Mesenchymal stem cell (in vitro differentiated cells and primary cell): ENCODE measurements at regions not wholly inside any gene's neighbourhood (a gene's known extent, or its start where the extent isn't known, plus 50 kb on each side); places are given as distances from the start of the nearest gene placed in this dataset.

Source experiments
- DNase-seq: peaks from one replicate; pipeline ENCODE4 v3.0.0-alpha.2; 2013
- H2AFZ ChIP-seq: one replicate; pipeline ENCODE4 v1.6.1; 2013; ENCODE audit warnings: low read depth, mild to moderate bottlenecking, control low read depth, inconsistent platforms, low read length, moderate library complexity
- H2AK5ac ChIP-seq: 2 replicates; pipeline ENCODE4 v1.6.1; 2013; ENCODE audit warnings: low read length, moderate library complexity, mild to moderate bottlenecking, inconsistent platforms; ENCODE audit not compliant: severe bottlenecking
- H2BK120ac ChIP-seq: one replicate; pipeline ENCODE4 v1.6.1; 2013; ENCODE audit warnings: low read depth, mild to moderate bottlenecking, inconsistent platforms, low read length, moderate library complexity
- H2BK12ac ChIP-seq, 2 experiments: one replicate each; pipeline ENCODE4 v1.6.1; 2013; ENCODE audit warnings: inconsistent platforms in 2 of 2, low read length in 2 of 2, mild to moderate bottlenecking in 2 of 2, moderate library complexity in 2 of 2, control low read depth in 1 of 2
- H2BK15ac ChIP-seq: one replicate; pipeline ENCODE4 v1.6.1; 2013; ENCODE audit warnings: mild to moderate bottlenecking, low read depth, inconsistent platforms; ENCODE audit not compliant: poor library complexity, severe bottlenecking
- H2BK5ac ChIP-seq: 2 replicates; pipeline ENCODE4 v1.6.1; 2013; ENCODE audit warnings: low read depth, mild to moderate bottlenecking, low read length, control low read depth, inconsistent platforms; ENCODE audit not compliant: poor library complexity, severe bottlenecking
- H3K14ac ChIP-seq, 2 experiments: one replicate each; pipeline ENCODE4 v1.6.1; 2013; ENCODE audit warnings: inconsistent platforms in 2 of 2, low read length in 2 of 2, control low read depth in 1 of 2, mild to moderate bottlenecking in 1 of 2, moderate library complexity in 1 of 2
- H3K18ac ChIP-seq, 2 experiments: one replicate each; pipeline ENCODE4 v1.6.1; 2013; ENCODE audit warnings: inconsistent platforms in 2 of 2, low read length in 2 of 2, control low read depth in 1 of 2, low read depth in 1 of 2, mild to moderate bottlenecking in 1 of 2
- H3K23ac ChIP-seq, 2 experiments: one replicate each; pipeline ENCODE4 v1.6.1; 2013; ENCODE audit warnings: inconsistent platforms in 2 of 2, low read length in 2 of 2, mild to moderate bottlenecking in 2 of 2, moderate library complexity in 2 of 2, control low read depth in 1 of 2
- H3K27ac ChIP-seq: 2 replicates; pipeline ENCODE4 v1.5.1; 2013; ENCODE audit warnings: mild to moderate bottlenecking, moderate library complexity, low read length, control low read depth, inconsistent platforms; ENCODE audit not compliant: poor library complexity, severe bottlenecking
- H3K27me3 ChIP-seq, 2 experiments: 2 replicates each; pipeline versions ENCODE4 v1.6.1 to v1.7.0; 2013; ENCODE audit warnings: low read length in 2 of 2, mild to moderate bottlenecking in 2 of 2, moderate library complexity in 2 of 2, control low read depth in 1 of 2, inconsistent platforms in 1 of 2; ENCODE audit not compliant: control insufficient read depth in 1 of 2, insufficient read depth in 1 of 2
- H3K36me3 ChIP-seq, 2 experiments: 2 replicates each; pipeline versions ENCODE4 v1.6.1 to v1.7.0; 2013; ENCODE audit warnings: low read length in 2 of 2, control low read depth in 1 of 2, inconsistent platforms in 1 of 2, low read depth in 1 of 2, mild to moderate bottlenecking in 1 of 2; ENCODE audit not compliant: insufficient read depth in 2 of 2, control insufficient read depth in 1 of 2
- H3K4ac ChIP-seq, 2 experiments: one replicate each; pipeline ENCODE4 v1.6.1; 2013; ENCODE audit warnings: inconsistent platforms in 2 of 2, low read length in 2 of 2, mild to moderate bottlenecking in 2 of 2, moderate library complexity in 2 of 2, control low read depth in 1 of 2, low read depth in 1 of 2
- H3K4me1 ChIP-seq: 2 replicates; pipeline ENCODE4 v1.6.1; 2013; ENCODE audit warnings: low read depth, low read length, control low read depth; ENCODE audit not compliant: control insufficient read depth, insufficient read depth
- H3K4me2 ChIP-seq: 2 replicates; pipeline ENCODE4 v1.6.1; 2013; ENCODE audit warnings: low read length, mild to moderate bottlenecking, inconsistent platforms; ENCODE audit not compliant: poor library complexity, severe bottlenecking
- H3K4me3 ChIP-seq, 2 experiments: 2 replicates each; pipeline versions ENCODE4 v1.5.1 to v1.7.0; 2013; ENCODE audit warnings: low read length in 2 of 2, mild to moderate bottlenecking in 2 of 2, control low read depth in 1 of 2, low read depth in 1 of 2; ENCODE audit not compliant: insufficient read depth in 1 of 2
- H3K79me1 ChIP-seq: replicated peaks from 2 replicates; pipeline ENCODE4 v1.6.1; 2013; ENCODE audit warnings: mild to moderate bottlenecking, control low read depth, low read length, inconsistent platforms; ENCODE audit not compliant: poor library complexity, severe bottlenecking
- H3K9ac ChIP-seq: 2 replicates; pipeline ENCODE4 v1.7.0; 2013; ENCODE audit warnings: mild to moderate bottlenecking, low read length, moderate library complexity
- H3K9me3 ChIP-seq: 2 replicates; pipeline ENCODE4 v1.7.0; 2013; ENCODE audit warnings: mild to moderate bottlenecking, low read length; ENCODE audit not compliant: control insufficient read depth
- H4K8ac ChIP-seq: one replicate; pipeline ENCODE4 v1.6.1; 2013; ENCODE audit warnings: inconsistent platforms, mild to moderate bottlenecking, low read length, moderate library complexity
- H4K91ac ChIP-seq: one replicate; pipeline ENCODE4 v1.6.1; 2013; ENCODE audit warnings: mild to moderate bottlenecking, low read length, inconsistent platforms
- WGBS: methylation state at CpG from one replicate; pipeline ENCODE4 v1.1.7; 2013; ENCODE audit warnings: mixed read lengths; 5-methylcytosine and 5-hydroxymethylcytosine counted together

DNA sequence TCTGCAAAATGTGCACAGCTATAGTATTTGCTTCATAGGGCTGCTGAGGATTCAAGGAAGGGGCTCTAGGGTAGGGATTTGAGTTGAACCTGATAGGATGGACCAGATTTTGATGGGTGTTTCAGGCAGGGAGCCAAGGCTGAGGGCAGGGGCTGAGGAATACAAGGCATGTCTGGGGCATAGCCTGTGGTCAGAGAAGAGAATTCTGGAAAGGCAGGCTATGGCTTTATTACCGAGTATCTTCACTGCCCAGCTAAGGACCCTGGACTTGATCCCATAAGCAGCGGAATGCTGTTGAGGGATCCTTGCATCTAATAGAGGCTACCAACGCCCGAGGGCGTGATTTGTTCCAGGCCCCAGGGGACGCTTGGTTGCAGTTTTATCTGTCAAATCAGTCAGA lies 193.0 kb upstream of the TLE3 start:
- Histone ChIP-seq H3K4ac (no peak overlapping the region), H3K4me3 (no peak overlapping the region), H2BK15ac (no peak overlapping the region), H3K14ac (no peak overlapping the region), H3K27ac (no peak overlapping the region), H3K4me2 (no peak overlapping the region), H3K9me3 (no peaks in the 10 kb centered on the region), H4K91ac (no peak overlapping the region), H2AK5ac (no peak overlapping the region), H3K79me1 (no peaks in the 10 kb centered on the region), H2BK5ac (no peak overlapping the region), H2BK120ac (no peak overlapping the region), H3K18ac (no peak overlapping the region), H3K27me3 (peaks cover 11 to 31% of the 10 kb centered on the region in 2 experiments), H2AFZ (no peak overlapping the region), H3K4me1 (no peaks in the 10 kb centered on the region), H3K36me3 (no peaks in the 10 kb centered on the region), H3K9ac (no peak overlapping the region), H2BK12ac (no peak overlapping the region), H4K8ac (no peak overlapping the region), H3K23ac (no peak overlapping the region)
- WGBS = 92% methylated on average over 6 of the region's 6 CpGs
- no peak for DNase-seq

GRCh38 chr15:70289191-70289955 lies 191.7 kb upstream of the TLE3 start:
- no peak overlapping the region for H2AK5ac ChIP-seq
- H3K4me2 ChIP-seq = no peak overlapping the region
- H3K79me1 ChIP-seq = no peaks in the 10 kb centered on the region
- no peak overlapping the region for H3K14ac ChIP-seq
- H2AFZ ChIP-seq = no peak overlapping the region
- WGBS = 34% methylated on average over 7 of the region's 8 CpGs
- H3K9ac ChIP-seq = no peak overlapping the region
- peaks cover 2% of the 10 kb centered on the region for H3K4me1 ChIP-seq
- H2BK15ac ChIP-seq = no peak overlapping the region
- H4K8ac ChIP-seq = no peak overlapping the region
- H2BK5ac ChIP-seq = no peak overlapping the region
- no peak overlapping the region for H3K18ac ChIP-seq
- no peaks in the 10 kb centered on the region for H3K36me3 ChIP-seq
- no peak overlapping the region for H2BK120ac ChIP-seq
- peaks cover 11 to 37% of the 10 kb centered on the region in 2 experiments for H3K27me3 ChIP-seq
- H4K91ac ChIP-seq = no peak overlapping the region
- no peak overlapping the region for H3K27ac ChIP-seq
- H3K23ac ChIP-seq = no peak overlapping the region
- H2BK12ac ChIP-seq = no peak overlapping the region
- H3K4me3 ChIP-seq = no peak overlapping the region
- DNase-seq = no peak
- no peak overlapping the region for H3K4ac ChIP-seq
- no peaks in the 10 kb centered on the region for H3K9me3 ChIP-seq

- Histone ChIP-seq H3K18ac (no peak overlapping the region), H3K4ac (no peak overlapping the region), H4K91ac (no peak overlapping the region), H2BK12ac (no peak overlapping the region), H3K23ac (no peak overlapping the region), H3K9ac (no peak overlapping the region), H3K4me3 (no peak overlapping the region), H3K4me2 (no peak overlapping the region), H3K79me1 (no peaks in the 10 kb centered on the region), H3K27ac (no peak overlapping the region), H2AFZ (no peak overlapping the region), H2AK5ac (no peak overlapping the region), H3K27me3 (peaks cover 11 to 39% of the 10 kb centered on the region in 2 experiments), H2BK5ac (no peak overlapping the region), H2BK120ac (no peak overlapping the region), H2BK15ac (no peak overlapping the region), H3K36me3 (no peaks in the 10 kb centered on the region), H4K8ac (no peak overlapping the region), H3K9me3 (no peaks in the 10 kb centered on the region), H3K4me1 (peaks cover 7% of the 10 kb centered on the region), H3K14ac (no peak overlapping the region)
- no peak for DNase-seq
- 66% methylated on average over 5 of the region's 5 CpGs for WGBS
These were observed 188.5 kb upstream of the TLE3 start for GRCh38 chr15:70286113-70286806.

DNA sequence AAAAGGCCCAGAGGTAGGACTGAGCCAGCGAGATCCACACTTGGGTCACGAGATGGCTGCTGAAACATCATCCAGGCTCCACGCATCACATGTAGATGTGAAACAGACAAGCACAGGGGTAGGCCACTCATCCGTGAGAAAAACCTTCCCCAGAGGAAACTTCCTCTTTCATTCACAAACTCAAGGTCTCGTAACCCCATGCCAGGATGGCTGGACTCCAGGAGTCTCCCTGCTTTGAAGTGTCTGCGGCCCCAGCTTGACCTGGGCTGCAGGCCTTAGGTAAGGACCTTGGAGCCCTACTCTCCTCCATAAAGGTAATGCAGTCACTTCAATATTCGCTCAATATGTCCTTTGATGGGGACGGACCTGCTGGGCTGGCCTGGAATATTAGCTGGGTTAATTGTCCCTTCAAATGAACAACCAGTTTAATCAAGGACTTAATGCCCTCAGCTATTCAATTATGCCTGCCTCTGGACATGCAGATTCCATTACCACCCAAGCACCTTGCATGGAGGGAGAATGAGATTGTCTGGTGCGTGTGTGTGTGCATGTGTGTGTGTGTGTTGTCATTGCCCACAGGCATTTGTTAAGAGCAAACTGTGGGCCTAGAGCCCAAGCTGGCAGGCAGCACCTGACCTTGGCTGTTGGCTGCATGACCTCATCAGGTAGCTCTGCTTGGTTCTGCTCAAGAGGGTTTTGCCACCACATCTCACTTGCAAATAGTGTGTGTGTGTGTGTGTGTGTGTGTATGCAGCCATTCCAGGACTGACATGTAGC lies 186.9 kb upstream of the TLE3 start:
- H3K36me3 ChIP-seq = no peaks in the 10 kb centered on the region
- H3K9me3 ChIP-seq = no peaks in the 10 kb centered on the region
- no peak overlapping the region for H3K14ac ChIP-seq
- no peak overlapping the region for H3K23ac ChIP-seq
- no peak overlapping the region for H3K27ac ChIP-seq
- no peak overlapping the region for H3K18ac ChIP-seq
- no peak overlapping the region for H4K8ac ChIP-seq
- H2BK15ac ChIP-seq = no peak overlapping the region
- no peaks in the 10 kb centered on the region for H3K79me1 ChIP-seq
- no peak for DNase-seq
- WGBS = 92% methylated on average over 9 of the region's 9 CpGs
- no peak overlapping the region for H2BK12ac ChIP-seq
- H3K4me2 ChIP-seq = no peak overlapping the region
- no peak overlapping the region for H2AK5ac ChIP-seq
- H3K27me3 ChIP-seq = peaks cover under 1 to 26% of the 10 kb centered on the region in 2 experiments
- no peak overlapping the region for H3K4me3 ChIP-seq
- no peak overlapping the region for H3K4ac ChIP-seq
- peaks cover 7% of the 10 kb centered on the region for H3K4me1 ChIP-seq
- no peak overlapping the region for H2BK5ac ChIP-seq
- no peak overlapping the region for H2AFZ ChIP-seq
- no peak overlapping the region for H2BK120ac ChIP-seq
- peak overlapping the region; percentile 41 for H4K91ac ChIP-seq
- no peak overlapping the region for H3K9ac ChIP-seq
